ENCODE measurements at regions not wholly inside any gene's neighbourhood (a gene's known extent, or its start where the extent isn't known, plus 50 kb on each side); places are given as distances from the start of the nearest gene placed in this dataset.

GRCh38 chr5:67976181-67976580, 239.4 kb upstream of the PIK3R1 start:
- H3K9me3 ChIP-seq (ENCODE audit: low read depth), result no peaks in the 10 kb centered on the region
- no peak overlapping the region for H2AFZ ChIP-seq

GRCh38 chr5:67974471-67974870, 241.1 kb upstream of the PIK3R1 start:
- no peak for TF ChIP-seq EZH2 (IDR thresholded peaks at IDR 0.05; ENCODE audit: borderline replicate concordance)
- no peak for TF ChIP-seq EZH2phosphoT487 (IDR thresholded peaks at IDR 0.05; ENCODE audit: low read depth, severe bottlenecking, unreplicated experiment)
- no peak for TF ChIP-seq CTCF (IDR thresholded peaks at IDR 0.05; ENCODE audit: poor library complexity)
- Histone ChIP-seq H3K4me3 (no peak overlapping the region), H2AFZ (no peak overlapping the region), H3K79me2 (no peaks in the 10 kb centered on the region), H3K27me3 (no peaks in the 10 kb centered on the region), H3K27ac (no peak overlapping the region), H3K4me1 (ENCODE audit: insufficient read depth) (peaks cover 15% of the 10 kb centered on the region), H4K20me1 (ENCODE audit: insufficient read depth, poor library complexity, severe bottlenecking) (no peaks in the 10 kb centered on the region), H3K36me3 (replicated peaks; ENCODE audit: insufficient read depth, low read depth) (no peaks in the 10 kb centered on the region), H3K4me2 (no peak overlapping the region), H3K9me2 (replicated peaks; ENCODE audit: insufficient read depth) (no peaks in the 10 kb centered on the region), H3K9me3 (ENCODE audit: low read depth) (no peaks in the 10 kb centered on the region)
- no peak for DNase-seq (ENCODE audit: low spot score)

More at GRCh38 chr5:67976181-67976580, 239.4 kb upstream of the PIK3R1 start:
- H3K9me2 ChIP-seq (replicated peaks; ENCODE audit: insufficient read depth), result no peaks in the 10 kb centered on the region
- peaks cover 7% of the 10 kb centered on the region for H3K4me1 ChIP-seq (ENCODE audit: insufficient read depth)
- WGBS (ENCODE audit: low lambda C conversion rate, missing lambda C conversion rate), result 79% methylated on average over 1 of the region's 1 CpG
- no peak overlapping the region for H3K27ac ChIP-seq
- H3K27me3 ChIP-seq, result no peaks in the 10 kb centered on the region
- no peak for DNase-seq (ENCODE audit: low spot score)
- H4K20me1 ChIP-seq (ENCODE audit: insufficient read depth, poor library complexity, severe bottlenecking), result no peaks in the 10 kb centered on the region
- no peak for TF ChIP-seq EZH2phosphoT487 (IDR thresholded peaks at IDR 0.05; ENCODE audit: low read depth, severe bottlenecking, unreplicated experiment)
- TF ChIP-seq EZH2 (IDR thresholded peaks at IDR 0.05; ENCODE audit: borderline replicate concordance), result no peak
- TF ChIP-seq CTCF (IDR thresholded peaks at IDR 0.05; ENCODE audit: poor library complexity), result no peak
- no peaks in the 10 kb centered on the region for H3K36me3 ChIP-seq (replicated peaks; ENCODE audit: insufficient read depth, low read depth)
- H3K4me3 ChIP-seq, result no peak overlapping the region
- no peak overlapping the region for H3K4me2 ChIP-seq
- no peaks in the 10 kb centered on the region for H3K79me2 ChIP-seq

- Histone ChIP-seq H3K4me1 (ENCODE audit: insufficient read depth) (peaks cover 15% of the 10 kb centered on the region), H3K36me3 (replicated peaks; ENCODE audit: insufficient read depth, low read depth) (no peaks in the 10 kb centered on the region), H3K79me2 (no peaks in the 10 kb centered on the region), H4K20me1 (ENCODE audit: insufficient read depth, poor library complexity, severe bottlenecking) (no peaks in the 10 kb centered on the region), H3K4me3 (no peak overlapping the region), H3K9me2 (replicated peaks; ENCODE audit: insufficient read depth) (no peaks in the 10 kb centered on the region), H3K4me2 (no peak overlapping the region), H3K27ac (no peak overlapping the region), H3K9me3 (ENCODE audit: low read depth) (no peaks in the 10 kb centered on the region), H2AFZ (no peak overlapping the region), H3K27me3 (no peaks in the 10 kb centered on the region)
- TF ChIP-seq CTCF (IDR thresholded peaks at IDR 0.05; ENCODE audit: poor library complexity), result no peak
- TF ChIP-seq EZH2phosphoT487 (IDR thresholded peaks at IDR 0.05; ENCODE audit: low read depth, severe bottlenecking, unreplicated experiment), result no peak
- TF ChIP-seq EZH2 (IDR thresholded peaks at IDR 0.05; ENCODE audit: borderline replicate concordance), result no peak
- DNase-seq (ENCODE audit: low spot score), result no peak
Observed at GRCh38 chr5:67974054-67974453, 241.5 kb upstream of the PIK3R1 start.

All from hepatocyte (in vitro differentiated cells).